ENCODE measurements at regions not wholly inside any gene's neighbourhood (a gene's known extent, or its start where the extent isn't known, plus 50 kb on each side); places are given as distances from the start of the nearest gene placed in this dataset.

GRCh38 chr2:198712485-198712884 is 745.3 kb downstream of the SATB2 start:
- no peaks in the 10 kb centered on the region for H3K9me3 ChIP-seq (ENCODE audit: insufficient read depth, low read depth)
- H2AFZ ChIP-seq, result no peak overlapping the region
- ChIA-PET CTCF (no interaction called here), POLR2A (ENCODE audit: unreplicated experiment) (no interaction called here)
- H3K4me2 ChIP-seq, result no peak overlapping the region
- intact Hi-C loops (cut with micrococcal nuclease; ENCODE audit: unreplicated experiment), result no loop called here
- H3K27me3 ChIP-seq (ENCODE audit: insufficient read depth, low read depth), result no peaks in the 10 kb centered on the region
- no peaks in the 10 kb centered on the region for H3K4me1 ChIP-seq (replicated peaks; ENCODE audit: insufficient read depth)
- no peak overlapping the region for H3K4me3 ChIP-seq
- no peak overlapping the region for H3K27ac ChIP-seq
- DNase-seq, result no peak
- no peaks in the 10 kb centered on the region for H3F3A ChIP-seq (ENCODE audit: insufficient read depth, low read depth)
- TF ChIP-seq EZH2 (IDR thresholded peaks at IDR 0.05; ENCODE audit: low read depth), result no peak
- no peak for TF ChIP-seq CTCF (conservative IDR thresholded peaks at IDR 0.05)
- H3K36me3 ChIP-seq (ENCODE audit: low read depth), result no peaks in the 10 kb centered on the region
- no TSS peak for BruUV-seq (replicated peaks)
- no peaks in the 10 kb centered on the region; the same call in 1 of the 2 replicates for H3K9me2 ChIP-seq (ENCODE audit: insufficient read depth)
- H4K20me1 ChIP-seq (ENCODE audit: insufficient read depth), result no peaks in the 10 kb centered on the region
- no peaks in the 10 kb centered on the region for H3K79me2 ChIP-seq (ENCODE audit: low read depth)

DNA sequence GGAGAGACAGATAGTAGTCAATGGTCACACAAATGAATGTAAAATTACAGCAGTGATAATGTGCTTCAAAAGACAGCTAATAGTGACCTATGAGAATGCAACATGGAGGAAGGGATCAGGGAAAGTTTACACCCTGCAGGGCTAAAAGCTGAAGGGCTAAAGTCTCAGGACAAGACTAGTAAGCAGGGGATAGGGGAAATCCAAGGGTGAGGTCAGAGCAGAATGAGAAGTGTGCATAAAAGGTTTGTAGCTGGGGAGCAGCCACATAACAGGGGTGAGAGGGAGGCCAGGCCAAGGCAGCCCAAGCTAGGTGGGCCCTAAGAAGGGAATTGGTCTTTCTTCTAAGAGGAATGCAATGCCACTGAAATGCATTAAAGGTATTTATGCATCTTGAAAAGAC is 746.3 kb downstream of the SATB2 start:
- intact Hi-C loops (cut with micrococcal nuclease; ENCODE audit: unreplicated experiment), result no loop called here
- Histone ChIP-seq H3K9me3 (ENCODE audit: insufficient read depth, low read depth) (no peaks in the 10 kb centered on the region), H3K4me1 (replicated peaks; ENCODE audit: insufficient read depth) (no peaks in the 10 kb centered on the region), H3F3A (ENCODE audit: insufficient read depth, low read depth) (no peaks in the 10 kb centered on the region), H3K36me3 (ENCODE audit: low read depth) (no peaks in the 10 kb centered on the region), H3K27ac (no peak overlapping the region), H3K4me2 (no peak overlapping the region), H3K27me3 (ENCODE audit: insufficient read depth, low read depth) (no peaks in the 10 kb centered on the region), H2AFZ (no peak overlapping the region), H4K20me1 (ENCODE audit: insufficient read depth) (no peaks in the 10 kb centered on the region), H3K4me3 (no peak overlapping the region), H3K9me2 (ENCODE audit: insufficient read depth) (no peaks in the 10 kb centered on the region), H3K79me2 (ENCODE audit: low read depth) (no peaks in the 10 kb centered on the region)
- POLR2A ChIA-PET (ENCODE audit: unreplicated experiment), result no interaction called here
- CTCF ChIA-PET, result no interaction called here
- BruUV-seq (replicated peaks), result no TSS peak
- DNase-seq, result no peak
- no peak for TF ChIP-seq EZH2 (IDR thresholded peaks at IDR 0.05; ENCODE audit: low read depth)
- TF ChIP-seq CTCF (conservative IDR thresholded peaks at IDR 0.05), result no peak

DNA sequence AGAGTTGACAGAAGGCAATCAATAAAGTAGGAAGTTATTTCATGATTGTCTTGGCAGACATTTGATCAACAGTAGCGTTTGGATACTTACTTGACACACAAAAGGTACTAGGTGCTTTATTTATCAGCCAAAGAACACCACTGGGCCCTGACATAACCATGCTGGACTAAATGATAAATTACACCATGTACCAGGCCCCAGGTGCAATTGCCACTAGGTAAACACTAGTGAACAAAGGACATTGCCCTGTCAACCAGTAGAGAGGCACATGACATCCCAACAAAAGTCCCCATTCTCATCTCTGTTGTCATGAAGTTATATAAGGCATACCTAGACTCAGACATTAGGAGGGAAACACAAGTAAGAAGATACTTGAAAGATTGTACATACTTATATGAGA is 747.2 kb downstream of the SATB2 start:
- intact Hi-C loops (cut with micrococcal nuclease; ENCODE audit: unreplicated experiment), result no loop called here
- POLR2A ChIA-PET (ENCODE audit: unreplicated experiment), result no interaction called here

More for the DNA sequence above, 747.2 kb downstream of the SATB2 start:
- Histone ChIP-seq H3K27ac (no peak overlapping the region), H3K4me2 (no peak overlapping the region), H3K36me3 (ENCODE audit: low read depth) (no peaks in the 10 kb centered on the region), H3K4me1 (replicated peaks; ENCODE audit: insufficient read depth) (no peaks in the 10 kb centered on the region), H3F3A (ENCODE audit: insufficient read depth, low read depth) (no peaks in the 10 kb centered on the region), H3K9me3 (ENCODE audit: insufficient read depth, low read depth) (no peaks in the 10 kb centered on the region), H2AFZ (no peak overlapping the region), H3K9me2 (ENCODE audit: insufficient read depth) (no peaks in the 10 kb centered on the region), H3K4me3 (no peak overlapping the region), H3K79me2 (ENCODE audit: low read depth) (no peaks in the 10 kb centered on the region), H3K27me3 (ENCODE audit: insufficient read depth, low read depth) (no peaks in the 10 kb centered on the region), H4K20me1 (ENCODE audit: insufficient read depth) (no peaks in the 10 kb centered on the region)
- TF ChIP-seq EZH2 (IDR thresholded peaks at IDR 0.05; ENCODE audit: low read depth) (no peak), CTCF (conservative IDR thresholded peaks at IDR 0.05) (no peak)
- no peak for DNase-seq
- CTCF ChIA-PET, result no interaction called here
- BruUV-seq (replicated peaks), result no TSS peak

Measured in PC-9 (cell line).